ENCODE measurements at regions not wholly inside any gene's neighbourhood (a gene's known extent, or its start where the extent isn't known, plus 50 kb on each side); places are given as distances from the start of the nearest gene placed in this dataset.

- H3K27ac Mint-ChIP-seq (ENCODE audit: low read depth, unreplicated experiment): no peak overlapping the region
- TF ChIP-seq, protein P1, sequence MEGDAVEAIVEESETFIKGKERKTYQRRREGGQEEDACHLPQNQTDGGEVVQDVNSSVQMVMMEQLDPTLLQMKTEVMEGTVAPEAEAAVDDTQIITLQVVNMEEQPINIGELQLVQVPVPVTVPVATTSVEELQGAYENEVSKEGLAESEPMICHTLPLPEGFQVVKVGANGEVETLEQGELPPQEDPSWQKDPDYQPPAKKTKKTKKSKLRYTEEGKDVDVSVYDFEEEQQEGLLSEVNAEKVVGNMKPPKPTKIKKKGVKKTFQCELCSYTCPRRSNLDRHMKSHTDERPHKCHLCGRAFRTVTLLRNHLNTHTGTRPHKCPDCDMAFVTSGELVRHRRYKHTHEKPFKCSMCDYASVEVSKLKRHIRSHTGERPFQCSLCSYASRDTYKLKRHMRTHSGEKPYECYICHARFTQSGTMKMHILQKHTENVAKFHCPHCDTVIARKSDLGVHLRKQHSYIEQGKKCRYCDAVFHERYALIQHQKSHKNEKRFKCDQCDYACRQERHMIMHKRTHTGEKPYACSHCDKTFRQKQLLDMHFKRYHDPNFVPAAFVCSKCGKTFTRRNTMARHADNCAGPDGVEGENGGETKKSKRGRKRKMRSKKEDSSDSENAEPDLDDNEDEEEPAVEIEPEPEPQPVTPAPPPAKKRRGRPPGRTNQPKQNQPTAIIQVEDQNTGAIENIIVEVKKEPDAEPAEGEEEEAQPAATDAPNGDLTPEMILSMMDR (IDR thresholded peaks at IDR 0.05; ENCODE audit: unreplicated experiment): no peak
- H3K4me3 Mint-ChIP-seq (ENCODE audit: unreplicated experiment): no peak overlapping the region
- H3K4me1 Mint-ChIP-seq (ENCODE audit: insufficient read depth, unreplicated experiment): no peaks in the 10 kb centered on the region
- no TSS peak for BruUV-seq (replicated peaks)
- H3K9me3 Mint-ChIP-seq (ENCODE audit: unreplicated experiment): no peaks in the 10 kb centered on the region
- no peak for DNase-seq (ENCODE audit: unreplicated experiment)
- CTCF ChIA-PET: no interaction called here
- peaks cover 81% of the 10 kb centered on the region for H3K27me3 Mint-ChIP-seq (ENCODE audit: insufficient read depth, unreplicated experiment)
- POLR2A ChIA-PET: no interaction called here
- H3K36me3 Mint-ChIP-seq (ENCODE audit: insufficient read depth, unreplicated experiment): no peaks in the 10 kb centered on the region
- intact Hi-C loops (cut with micrococcal nuclease): no loop called here
These were observed 85.8 kb downstream of the HIF1AN start for GRCh38 chr10:100621360-100622205.

DNA sequence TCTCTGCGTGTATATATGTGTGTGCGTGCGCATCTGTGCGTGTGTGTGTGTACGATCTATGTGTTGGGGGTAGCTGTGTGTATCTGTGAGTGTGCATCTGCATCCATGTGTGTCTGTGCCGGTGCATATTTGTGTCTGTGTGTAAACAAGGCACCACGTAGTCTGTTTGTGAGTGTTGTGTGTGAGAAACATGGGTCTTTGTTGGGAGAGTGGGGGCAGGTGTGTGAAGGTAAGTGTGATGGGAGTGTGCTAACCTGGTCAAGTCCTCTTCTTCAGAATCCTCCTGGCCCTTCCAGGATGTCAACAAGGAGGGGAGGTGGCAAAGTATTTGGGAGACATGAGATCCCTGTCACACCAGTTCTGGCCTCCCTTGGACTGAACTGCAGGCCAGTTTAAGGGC lies 87.2 kb downstream of the HIF1AN start:
- ChIA-PET POLR2A (no interaction called here), CTCF (no interaction called here)
- no peaks in the 10 kb centered on the region for H3K36me3 Mint-ChIP-seq (ENCODE audit: insufficient read depth, unreplicated experiment)
- BruUV-seq (replicated peaks): no TSS peak
- H3K27me3 Mint-ChIP-seq (ENCODE audit: insufficient read depth, unreplicated experiment): peaks cover 70% of the 10 kb centered on the region
- no peaks in the 10 kb centered on the region for H3K9me3 Mint-ChIP-seq (ENCODE audit: unreplicated experiment)
- no peaks in the 10 kb centered on the region for H3K4me1 Mint-ChIP-seq (ENCODE audit: insufficient read depth, unreplicated experiment)
- intact Hi-C loops (cut with micrococcal nuclease): no loop called here
- H3K4me3 Mint-ChIP-seq (ENCODE audit: unreplicated experiment): no peak overlapping the region
- DNase-seq (ENCODE audit: unreplicated experiment): no peak
- H3K27ac Mint-ChIP-seq (ENCODE audit: low read depth, unreplicated experiment): no peak overlapping the region
- TF ChIP-seq, protein P1 (IDR thresholded peaks at IDR 0.05; ENCODE audit: unreplicated experiment): no peak

DNA sequence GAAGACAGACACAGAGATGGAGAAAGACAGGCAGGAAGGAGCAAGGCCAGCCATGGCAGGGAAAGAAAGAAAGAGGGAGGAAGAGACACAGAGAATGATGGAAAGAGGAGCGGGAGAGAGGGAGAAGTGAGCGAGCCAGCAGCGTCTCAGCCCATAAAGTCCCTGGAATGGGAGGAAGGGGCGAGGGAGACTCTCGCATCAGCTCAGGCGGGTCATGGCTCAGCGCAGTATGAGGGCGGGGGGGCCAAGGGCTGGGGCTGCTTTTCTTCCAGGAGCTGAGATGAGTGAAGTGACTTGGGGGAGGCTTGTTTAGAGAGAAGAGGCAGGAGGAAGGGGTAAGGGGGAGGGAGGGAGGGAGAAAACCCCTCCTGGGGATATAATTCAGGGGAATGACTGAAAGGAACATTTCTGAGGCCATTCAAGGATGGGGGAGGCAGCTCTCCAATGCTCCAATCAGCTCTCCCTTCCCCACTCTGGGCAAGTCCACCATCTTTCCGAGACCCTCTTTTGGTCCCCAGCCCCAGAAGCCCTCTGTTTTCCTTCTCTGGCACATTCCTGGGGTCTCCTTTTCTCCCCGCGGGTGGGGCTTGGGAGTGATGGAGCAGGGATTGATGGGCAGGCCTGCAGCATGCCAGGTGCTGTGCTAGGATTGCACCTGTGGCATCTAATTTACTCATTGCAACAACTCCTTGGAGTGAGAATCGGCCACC lies 87.9 kb downstream of the HIF1AN start:
- Mint-ChIP-seq H3K27me3 (ENCODE audit: insufficient read depth, unreplicated experiment) (peaks cover 64% of the 10 kb centered on the region), H3K4me1 (ENCODE audit: insufficient read depth, unreplicated experiment) (no peaks in the 10 kb centered on the region), H3K9me3 (ENCODE audit: unreplicated experiment) (no peaks in the 10 kb centered on the region), H3K27ac (ENCODE audit: low read depth, unreplicated experiment) (no peak overlapping the region), H3K4me3 (ENCODE audit: unreplicated experiment) (no peak overlapping the region), H3K36me3 (ENCODE audit: insufficient read depth, unreplicated experiment) (no peaks in the 10 kb centered on the region)
- intact Hi-C loops (cut with micrococcal nuclease): no loop called here
- DNase-seq (ENCODE audit: unreplicated experiment): no peak
- BruUV-seq (replicated peaks): no TSS peak
- TF ChIP-seq, protein P1 (IDR thresholded peaks at IDR 0.05; ENCODE audit: unreplicated experiment): no peak
- ChIA-PET CTCF (interaction anchor here (0.6 kb wide), 1 partner anchor 286 kb away, joined by 3 read pairs; no protein-coding TSS in a partner anchor), POLR2A (no interaction called here)

DNA sequence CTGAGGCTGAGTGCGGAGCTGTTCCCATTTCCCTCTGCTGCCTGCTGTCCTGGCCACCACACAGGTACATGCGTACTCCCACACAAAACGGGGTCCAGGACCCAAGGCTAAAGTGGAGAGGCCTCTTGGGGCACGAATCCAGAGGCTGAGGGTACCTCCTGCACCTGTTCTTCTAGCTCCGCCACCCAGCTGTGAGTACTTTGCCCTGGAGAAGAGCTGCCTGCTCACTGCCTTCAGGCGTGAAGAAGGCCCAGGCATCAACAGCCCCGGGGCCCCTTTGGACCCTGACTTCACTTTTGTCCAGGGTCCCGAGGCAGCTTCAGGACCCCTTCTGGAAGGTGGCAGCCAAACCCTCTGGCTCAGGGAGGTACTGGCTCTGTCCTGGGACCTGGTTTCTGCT lies 88.6 kb downstream of the HIF1AN start:
- Mint-ChIP-seq H3K27ac (ENCODE audit: low read depth, unreplicated experiment) (no peak overlapping the region), H3K36me3 (ENCODE audit: insufficient read depth, unreplicated experiment) (no peaks in the 10 kb centered on the region), H3K9me3 (ENCODE audit: unreplicated experiment) (no peaks in the 10 kb centered on the region), H3K4me3 (ENCODE audit: unreplicated experiment) (no peak overlapping the region), H3K27me3 (ENCODE audit: insufficient read depth, unreplicated experiment) (peaks cover 58% of the 10 kb centered on the region), H3K4me1 (ENCODE audit: insufficient read depth, unreplicated experiment) (no peaks in the 10 kb centered on the region)
- no TSS peak for BruUV-seq (replicated peaks)
- intact Hi-C loops (cut with micrococcal nuclease): no loop called here
- TF ChIP-seq, protein P1 (IDR thresholded peaks at IDR 0.05; ENCODE audit: unreplicated experiment): no peak
- no peak for DNase-seq (ENCODE audit: unreplicated experiment)
- ChIA-PET POLR2A (no interaction called here), CTCF (interaction anchor here (0.6 kb wide), 2 partner anchors 61 to 460 kb away, joined by 3 read pairs; no protein-coding TSS in a partner anchor)

Measured in MCF 10A (cell line).